Hypothalamus (tissue), 51 donors: ENCODE measurements at regions not wholly inside any gene's neighbourhood (a gene's known extent, or its start where the extent isn't known, plus 50 kb on each side); places are given as distances from the start of the nearest gene placed in this dataset.

ENCODE experiments used
- DNase-seq, 51 donors: peaks; one replicate each; lab custom pipeline; 2025; lab: John Stamatoyannopoulos, UW

- peak in 1 of 51 donors; percentile 7 for DNase-seq
Measured at GRCh38 chr3:130838898-130839600, 54.8 kb upstream of the ATP2C1 start.

- DNase-seq: no peak
Measured at GRCh38 chr3:130839813-130840212, 54.1 kb upstream of the ATP2C1 start.

GRCh38 chr3:130841357-130841756, 52.5 kb upstream of the ATP2C1 start:
- DNase-seq: no peak

DNA sequence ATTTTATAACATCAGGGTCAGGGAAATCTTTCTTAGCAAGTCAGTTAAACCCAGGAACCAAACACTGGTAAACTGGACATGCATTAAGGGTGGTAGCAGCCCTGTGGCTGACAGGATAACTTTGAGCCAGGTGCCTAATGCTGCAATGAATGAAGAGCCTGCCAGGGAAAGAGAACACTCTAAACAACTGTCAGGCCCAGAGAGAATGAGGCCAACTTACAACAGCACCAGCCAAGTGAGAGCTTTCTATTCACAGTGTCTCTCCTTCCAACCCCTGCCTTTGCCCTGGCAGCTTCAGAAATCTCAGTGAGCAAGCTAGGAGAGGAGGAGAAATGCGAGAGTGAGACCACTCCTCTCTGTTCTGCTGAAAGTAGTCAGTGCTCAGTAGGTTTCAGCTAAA, 50.4 kb upstream of the ATP2C1 start:
- DNase-seq: peak in 8 of 51 donors; percentile 6 to 41 (median 15)
